ENCODE measurements at regions not wholly inside any gene's neighbourhood (a gene's known extent, or its start where the extent isn't known, plus 50 kb on each side); places are given as distances from the start of the nearest gene placed in this dataset.

DNA sequence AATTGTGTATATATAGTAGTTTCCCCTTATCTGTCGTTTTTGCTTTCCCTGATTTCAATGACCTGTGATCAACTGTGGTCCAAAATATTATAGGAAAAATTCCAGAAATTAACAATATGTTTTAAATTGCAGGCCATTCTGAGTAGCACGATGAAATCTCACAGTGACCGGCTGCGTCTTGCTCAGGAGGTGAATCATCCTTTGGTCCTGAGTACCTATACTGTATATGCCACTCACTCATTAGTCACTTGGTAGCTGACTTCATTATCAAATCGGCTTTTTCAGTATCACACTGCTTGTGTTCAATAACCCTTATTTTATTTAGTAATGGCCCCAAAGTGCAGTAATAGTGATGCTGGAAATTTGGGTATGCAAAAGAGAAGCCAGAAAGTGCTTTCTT, 728.3 kb upstream of the EYS start (continued):
- no peak for TF ChIP-seq SAP30 (IDR thresholded peaks at IDR 0.05; ENCODE audit: insufficient read depth, insufficient replicate concordance, low read length)
- TF ChIP-seq, protein P1, sequence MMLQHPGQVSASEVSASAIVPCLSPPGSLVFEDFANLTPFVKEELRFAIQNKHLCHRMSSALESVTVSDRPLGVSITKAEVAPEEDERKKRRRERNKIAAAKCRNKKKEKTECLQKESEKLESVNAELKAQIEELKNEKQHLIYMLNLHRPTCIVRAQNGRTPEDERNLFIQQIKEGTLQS (IDR thresholded peaks at IDR 0.05; ENCODE audit: insufficient read depth, low read depth, low read length): no peak
- TF ChIP-seq, protein P2, sequence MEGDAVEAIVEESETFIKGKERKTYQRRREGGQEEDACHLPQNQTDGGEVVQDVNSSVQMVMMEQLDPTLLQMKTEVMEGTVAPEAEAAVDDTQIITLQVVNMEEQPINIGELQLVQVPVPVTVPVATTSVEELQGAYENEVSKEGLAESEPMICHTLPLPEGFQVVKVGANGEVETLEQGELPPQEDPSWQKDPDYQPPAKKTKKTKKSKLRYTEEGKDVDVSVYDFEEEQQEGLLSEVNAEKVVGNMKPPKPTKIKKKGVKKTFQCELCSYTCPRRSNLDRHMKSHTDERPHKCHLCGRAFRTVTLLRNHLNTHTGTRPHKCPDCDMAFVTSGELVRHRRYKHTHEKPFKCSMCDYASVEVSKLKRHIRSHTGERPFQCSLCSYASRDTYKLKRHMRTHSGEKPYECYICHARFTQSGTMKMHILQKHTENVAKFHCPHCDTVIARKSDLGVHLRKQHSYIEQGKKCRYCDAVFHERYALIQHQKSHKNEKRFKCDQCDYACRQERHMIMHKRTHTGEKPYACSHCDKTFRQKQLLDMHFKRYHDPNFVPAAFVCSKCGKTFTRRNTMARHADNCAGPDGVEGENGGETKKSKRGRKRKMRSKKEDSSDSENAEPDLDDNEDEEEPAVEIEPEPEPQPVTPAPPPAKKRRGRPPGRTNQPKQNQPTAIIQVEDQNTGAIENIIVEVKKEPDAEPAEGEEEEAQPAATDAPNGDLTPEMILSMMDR (IDR thresholded peaks at IDR 0.05; ENCODE audit: control extremely low read depth in 1 of 3, insufficient read depth in 1 of 3, low read depth in 1 of 3, low read length in 3 of 3): no peak
- TF ChIP-seq SP1 (IDR thresholded peaks at IDR 0.05; ENCODE audit: low read depth, low read length): no peak
- no peak for TF ChIP-seq SIX5 (IDR thresholded peaks at IDR 0.05; ENCODE audit: low read depth, low read length)

Measured in H1 (cell line).